ENCODE measurements at regions not wholly inside any gene's neighbourhood (a gene's known extent, or its start where the extent isn't known, plus 50 kb on each side); places are given as distances from the start of the nearest gene placed in this dataset.
"Not testable (repeated sequence)": the region's sequence is repeated elsewhere in the genome, so short reads cannot be mapped to it uniquely, and the experiment has no call there.

DNA sequence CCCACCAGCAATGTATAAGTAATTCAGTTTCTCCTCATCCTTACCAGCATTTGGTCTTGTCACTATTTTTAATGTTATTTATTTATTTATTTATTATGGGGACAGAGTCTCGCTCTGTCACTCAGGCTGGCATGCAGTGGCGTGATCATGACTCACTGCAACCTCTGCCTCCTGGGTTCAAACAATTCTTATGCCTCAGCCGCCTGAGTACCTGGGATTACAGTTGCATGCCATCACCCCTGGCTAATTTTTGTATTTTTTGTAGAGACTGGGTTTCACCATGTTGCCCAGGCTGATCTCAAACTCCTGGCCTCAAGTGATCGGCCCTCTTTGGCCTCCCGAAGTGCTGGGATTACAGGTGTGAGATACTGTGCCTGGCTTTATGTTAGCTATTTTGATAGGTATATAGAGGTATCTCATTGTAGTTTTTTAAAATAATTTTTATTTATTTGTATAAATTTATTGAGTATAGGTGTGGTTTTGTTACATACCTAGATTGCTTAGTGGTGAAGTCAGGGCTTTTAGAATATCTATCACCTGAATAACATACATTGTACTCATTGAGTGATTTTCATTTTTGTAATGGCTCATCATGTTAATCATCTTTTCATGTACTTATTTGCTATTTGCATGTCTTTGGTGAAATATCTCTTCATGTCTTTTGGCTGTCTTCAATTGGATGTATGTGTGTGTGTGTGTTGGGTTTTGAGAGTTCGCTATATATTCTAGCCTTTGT lies 53.3 kb downstream of the TANC2 start:
- intact Hi-C loops (cut with DNase I), result no loop called here
- DNase-seq (ENCODE audit: missing footprints) (no peak), ATAC-seq (no peak)

DNA sequence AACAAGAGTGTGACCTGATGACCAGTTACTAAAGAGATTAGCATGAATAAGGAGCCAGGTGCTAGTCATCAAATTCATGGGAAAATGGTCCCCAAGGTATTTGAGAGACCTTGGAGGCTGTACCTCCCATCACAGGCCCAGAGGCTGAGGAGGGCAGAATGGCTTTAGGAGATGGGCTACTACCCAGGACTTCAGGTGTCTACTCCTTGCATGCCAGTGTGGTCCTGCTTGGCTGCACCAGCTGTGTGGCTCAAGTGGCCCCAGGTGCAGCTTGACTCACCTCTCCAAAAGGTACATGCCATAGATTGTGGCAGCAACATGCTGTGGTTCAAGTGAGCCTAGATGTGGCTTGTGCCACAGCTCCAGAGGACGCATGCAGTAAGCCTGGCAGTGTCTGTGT lies 56.5 kb downstream of the TANC2 start:
- DNase-seq (ENCODE audit: missing footprints) (no peak), ATAC-seq (no peak)
- intact Hi-C loops (cut with DNase I), result no loop called here

DNA sequence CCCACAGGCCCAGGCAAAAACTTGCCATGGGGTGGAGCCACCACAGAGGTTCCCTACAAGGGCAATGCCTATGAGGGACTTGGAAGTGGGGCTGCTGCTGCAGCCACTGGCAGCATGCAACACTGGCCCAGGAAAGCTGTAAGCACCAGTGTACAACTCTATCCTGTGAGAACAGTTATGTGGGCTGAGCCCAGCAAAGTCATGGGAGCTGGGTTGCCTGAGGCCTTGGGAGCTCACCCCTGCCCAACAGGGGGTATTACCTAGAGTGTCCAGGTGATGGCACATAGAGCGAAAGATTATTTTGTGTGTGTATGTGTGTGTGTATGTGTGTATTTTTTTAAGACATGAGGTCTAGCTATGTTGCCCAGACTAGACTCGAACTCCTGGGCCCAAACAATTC lies 57.0 kb downstream of the TANC2 start:
- intact Hi-C loops (cut with DNase I), result no loop called here
- no peak for DNase-seq (ENCODE audit: missing footprints)

DNA sequence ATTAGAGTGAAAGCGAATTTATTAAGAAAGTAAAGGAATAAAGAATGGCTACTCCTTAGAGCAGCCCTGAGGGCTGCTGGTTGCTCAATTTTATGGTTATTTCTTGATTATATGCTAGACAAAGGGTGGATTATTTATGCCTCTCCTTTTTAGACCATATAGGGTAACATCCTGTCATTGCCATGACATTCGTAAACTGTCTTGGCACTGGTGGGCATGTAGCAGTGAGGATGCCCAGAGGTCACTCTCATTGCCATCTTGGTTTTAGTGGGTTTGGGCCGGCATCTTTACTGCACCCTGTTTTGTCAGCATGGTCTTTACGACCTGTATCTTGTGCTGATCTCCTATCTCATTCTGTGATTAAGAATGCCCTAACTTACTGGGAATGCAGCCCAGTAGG lies 58.2 kb downstream of the TANC2 start:
- intact Hi-C loops (cut with DNase I), result no loop called here
- DNase-seq (ENCODE audit: missing footprints) (no peak), ATAC-seq (no peak)

More for the DNA sequence above, 57.0 kb downstream of the TANC2 start:
- ATAC-seq, result no peak

DNA sequence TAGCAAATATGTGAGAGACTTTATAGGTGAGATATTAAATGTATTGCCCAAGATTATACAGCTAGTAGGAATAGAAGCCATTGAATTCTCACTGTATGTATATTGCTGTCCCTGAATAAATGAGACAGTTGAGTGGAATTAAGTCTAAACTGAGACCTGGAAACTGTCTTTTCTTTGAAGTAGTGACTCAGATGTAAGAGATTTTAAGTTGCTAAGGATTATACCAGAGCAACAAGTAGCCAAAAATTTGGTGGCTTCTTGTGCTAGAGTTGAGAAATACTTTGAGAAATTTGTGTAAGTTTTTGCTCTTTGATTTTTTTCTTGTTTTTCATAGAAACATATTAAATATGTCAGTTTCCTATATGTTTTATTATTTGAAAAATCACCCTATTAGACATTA lies 58.7 kb downstream of the TANC2 start:
- intact Hi-C loops (cut with DNase I), result no loop called here
- ATAC-seq, result no peak
- no peak for DNase-seq (ENCODE audit: missing footprints)

DNA sequence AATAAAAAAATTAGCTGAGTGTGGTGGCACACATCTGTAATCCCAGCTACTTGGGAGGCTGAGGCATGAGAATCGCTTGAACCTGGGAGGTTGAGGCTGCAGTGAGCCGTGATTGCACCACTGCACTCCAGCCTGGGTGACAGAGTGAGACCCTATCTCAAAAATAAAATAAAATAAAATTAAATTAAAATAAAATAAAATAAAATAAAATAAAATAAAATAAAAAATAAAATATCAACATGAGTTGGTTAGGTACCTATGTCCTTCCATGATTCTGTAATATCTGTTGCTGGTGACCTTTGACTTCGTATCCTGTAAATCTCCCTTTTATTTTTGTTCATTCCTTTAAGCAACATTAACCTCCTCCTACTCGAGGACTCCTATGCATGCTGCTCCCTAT lies 59.6 kb downstream of the TANC2 start:
- ATAC-seq; intact Hi-C loops (cut with DNase I); DNase-seq (ENCODE audit: missing footprints): not testable (repeated sequence)

DNA sequence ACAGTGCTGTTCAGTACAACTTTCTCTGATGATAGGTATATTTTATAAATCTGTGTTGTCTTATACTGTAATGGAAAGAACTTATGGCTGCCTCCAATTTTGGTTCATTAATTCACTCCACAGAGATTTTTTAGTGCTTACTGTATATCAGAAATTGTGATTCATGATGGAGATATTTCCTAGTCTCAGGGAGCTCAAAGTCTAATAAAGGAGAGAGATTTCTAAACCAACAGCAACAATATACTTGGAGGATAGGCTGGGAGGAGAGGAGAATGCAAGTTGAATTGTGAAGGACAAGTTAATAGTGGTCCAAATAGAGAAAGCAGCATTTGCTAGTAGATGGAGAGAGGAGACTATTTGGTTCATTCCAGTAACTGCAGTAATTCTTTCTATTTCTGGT lies 63.5 kb downstream of the TANC2 start:
- DNase-seq (ENCODE audit: missing footprints), result no peak
- intact Hi-C loops (cut with DNase I), result no loop called here
- ATAC-seq, result no peak

DNA sequence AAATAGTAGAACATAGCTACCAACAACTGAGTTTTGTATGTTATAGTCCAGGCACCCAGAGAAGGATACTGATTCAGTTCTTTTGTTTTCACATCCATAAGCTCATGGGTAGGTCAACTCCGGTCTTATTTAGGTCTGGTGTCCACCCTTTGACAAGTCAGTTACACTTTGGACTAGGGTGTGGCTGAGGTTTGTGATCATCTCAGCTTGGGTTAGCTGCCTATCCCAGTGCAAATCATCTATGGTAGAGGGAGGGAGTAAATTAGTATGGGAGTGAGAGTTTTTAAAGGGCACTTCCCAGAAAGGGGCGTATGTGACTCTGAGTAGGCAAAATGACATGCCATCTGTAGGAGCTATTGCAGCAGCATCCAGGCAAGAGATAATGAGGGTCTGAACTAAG lies 66.1 kb downstream of the TANC2 start:
- DNase-seq (ENCODE audit: missing footprints) (no peak), ATAC-seq (no peak)
- intact Hi-C loops (cut with DNase I), result no loop called here

DNA sequence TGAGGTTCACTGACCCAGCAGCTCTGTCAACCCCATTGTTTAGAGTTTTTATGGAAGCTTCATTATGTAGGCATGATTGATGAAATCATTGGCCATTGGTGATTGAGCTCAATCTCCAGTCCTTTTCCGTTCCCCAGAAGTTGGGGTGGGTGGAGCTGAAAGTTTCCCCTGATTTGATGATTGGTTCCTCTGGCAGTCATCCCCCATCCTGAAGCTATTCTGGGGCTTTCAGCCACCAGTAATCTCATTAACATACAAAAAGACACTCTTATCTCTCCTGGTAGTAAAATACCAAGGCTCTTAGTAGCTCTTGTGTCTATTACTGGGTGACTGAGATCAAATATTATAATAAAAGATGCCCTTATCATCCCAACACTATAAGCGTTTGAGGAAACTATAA lies 67.1 kb downstream of the TANC2 start:
- intact Hi-C loops (cut with DNase I), result no loop called here
- ATAC-seq, result no peak

DNA sequence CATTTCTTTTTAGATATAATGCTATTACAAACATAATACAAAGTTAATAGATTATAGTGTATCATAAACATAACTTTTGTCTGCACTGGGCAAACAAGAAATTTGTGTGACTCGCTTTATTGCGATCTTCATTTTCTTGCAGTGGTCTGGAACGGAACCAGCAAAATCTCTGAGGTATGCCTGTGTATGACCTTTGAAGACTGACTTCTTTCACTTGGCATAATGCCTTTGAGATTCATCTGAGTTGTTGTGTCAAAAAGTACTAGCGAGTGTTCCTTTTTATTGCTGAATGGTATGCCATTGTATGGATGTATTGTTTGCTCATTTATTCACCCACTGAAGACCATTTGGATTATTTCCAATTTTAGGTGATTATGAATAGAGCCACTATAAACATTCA lies 69.2 kb downstream of the TANC2 start:
- ATAC-seq (no peak), DNase-seq (ENCODE audit: missing footprints) (no peak)
- intact Hi-C loops (cut with DNase I), result no loop called here

More for the DNA sequence above, 67.1 kb downstream of the TANC2 start:
- DNase-seq (ENCODE audit: missing footprints), result no peak

DNA sequence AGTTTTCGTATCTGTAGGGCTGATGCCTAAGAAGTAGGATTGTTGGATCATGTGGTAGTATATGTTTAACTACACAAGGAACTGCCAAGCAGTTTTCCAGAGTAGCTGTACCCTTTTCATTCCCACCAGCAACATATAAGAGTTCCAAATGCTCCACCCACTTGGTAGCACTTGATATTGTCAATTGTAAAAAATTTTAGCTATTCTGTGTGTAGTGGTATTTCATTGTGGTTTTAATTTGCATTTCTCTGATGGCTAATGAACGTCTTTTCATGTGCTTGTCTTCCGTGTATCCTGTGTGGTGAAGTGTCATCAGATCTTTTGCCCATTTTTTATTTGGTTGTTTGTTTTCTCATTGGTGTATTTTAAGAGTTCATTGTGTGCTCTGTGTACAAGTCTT lies 69.7 kb downstream of the TANC2 start:
- ATAC-seq, result no peak
- intact Hi-C loops (cut with DNase I), result no loop called here
- no peak for DNase-seq (ENCODE audit: missing footprints)

DNA sequence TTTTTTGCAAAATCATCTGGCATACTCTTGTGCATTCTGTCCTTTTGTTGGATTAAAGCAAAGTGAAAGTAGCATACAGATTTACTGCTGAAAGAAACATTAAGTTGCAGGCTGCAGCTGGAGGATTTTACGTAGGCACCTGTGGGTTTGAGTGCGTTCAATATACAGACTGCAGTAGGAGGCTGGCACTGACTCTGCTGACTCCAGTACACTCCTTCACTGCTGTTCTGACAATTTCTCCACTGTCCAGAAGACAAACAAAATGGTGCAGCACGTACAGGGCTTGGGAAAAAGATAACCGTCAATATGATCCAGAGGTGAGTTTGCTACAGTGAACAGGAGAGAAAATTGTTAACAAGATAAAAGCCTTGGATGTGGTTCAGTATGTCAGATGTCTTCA lies 73.3 kb downstream of the TANC2 start:
- no peak for ATAC-seq

DNA sequence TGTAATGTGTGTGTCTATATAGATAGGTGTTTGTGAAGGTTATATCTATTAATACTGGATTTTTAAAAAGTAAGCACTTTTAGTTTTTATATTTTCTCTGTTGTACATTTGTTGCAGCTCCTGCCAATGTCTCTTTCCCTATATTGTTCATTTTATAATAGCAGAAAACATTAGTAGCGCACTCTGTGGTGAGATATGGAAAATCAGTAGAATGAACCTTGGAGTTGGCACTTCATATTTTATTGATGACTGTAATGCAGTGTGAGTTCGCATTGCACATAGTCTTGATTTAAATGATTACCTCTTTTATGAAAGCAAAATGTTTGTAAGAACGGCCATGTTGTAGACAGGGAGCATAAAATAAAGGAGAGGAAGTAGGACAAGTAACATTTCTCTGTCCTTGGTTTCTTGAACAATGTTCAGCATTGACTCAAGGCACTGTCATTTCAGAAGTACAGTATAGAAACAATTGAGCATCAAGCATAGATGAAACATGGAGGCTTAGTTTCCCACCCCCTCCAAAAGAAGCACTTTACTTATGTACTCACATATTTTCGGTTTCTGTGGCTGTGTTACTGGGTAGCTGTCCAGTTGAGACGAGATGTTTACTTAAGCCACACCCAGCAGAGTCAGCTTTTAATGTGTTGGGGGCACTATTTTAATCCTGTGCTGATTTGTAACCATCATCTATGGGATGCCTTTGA lies 74.0 kb downstream of the TANC2 start:
- no peak for ATAC-seq
- intact Hi-C loops (cut with DNase I), result no loop called here
- DNase-seq (ENCODE audit: missing footprints), result no peak

More for the DNA sequence above, 73.3 kb downstream of the TANC2 start:
- no peak for DNase-seq (ENCODE audit: missing footprints)
- intact Hi-C loops (cut with DNase I), result no loop called here

DNA sequence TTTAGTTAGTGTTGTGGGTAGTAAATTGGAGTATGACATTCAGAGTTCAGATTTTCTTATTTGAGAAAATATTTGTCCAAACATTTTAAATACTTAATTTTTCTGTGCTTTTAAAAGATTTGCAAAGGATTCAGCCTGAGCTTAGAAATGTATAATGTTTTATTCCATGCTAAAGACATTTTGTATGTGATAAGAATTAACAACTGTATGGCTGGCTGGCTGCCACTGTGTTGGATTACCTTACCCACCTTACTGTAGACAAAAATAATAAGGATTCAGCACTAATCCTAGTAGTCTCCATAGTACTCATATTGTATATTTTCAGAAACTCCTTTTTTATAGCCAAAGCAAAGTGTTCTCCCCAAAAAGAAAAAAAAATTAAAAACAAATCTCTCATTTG lies 74.8 kb downstream of the TANC2 start:
- intact Hi-C loops (cut with DNase I), result no loop called here
- DNase-seq (ENCODE audit: missing footprints), result no peak
- ATAC-seq, result no peak

DNA sequence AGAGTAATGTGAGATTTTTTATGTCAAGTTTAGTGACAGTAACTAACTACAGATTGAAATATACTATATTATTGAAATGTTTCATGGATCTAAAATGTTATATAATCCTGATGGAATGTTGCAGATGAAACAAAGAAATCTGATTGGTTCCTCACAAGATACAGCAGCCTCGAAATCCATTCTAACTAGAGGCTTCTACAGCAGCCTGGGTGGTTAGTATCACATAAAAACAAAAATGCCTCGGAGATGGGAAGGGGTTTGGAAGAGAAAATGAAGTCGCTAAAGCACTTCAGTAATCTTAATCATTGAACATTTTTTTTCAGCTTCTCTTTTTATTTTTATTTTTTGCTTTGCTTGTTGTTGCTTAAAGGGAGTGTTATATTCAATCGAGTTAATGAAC lies 75.2 kb downstream of the TANC2 start:
- intact Hi-C loops (cut with DNase I), result no loop called here
- no peak for DNase-seq (ENCODE audit: missing footprints)
- no peak for ATAC-seq

DNA sequence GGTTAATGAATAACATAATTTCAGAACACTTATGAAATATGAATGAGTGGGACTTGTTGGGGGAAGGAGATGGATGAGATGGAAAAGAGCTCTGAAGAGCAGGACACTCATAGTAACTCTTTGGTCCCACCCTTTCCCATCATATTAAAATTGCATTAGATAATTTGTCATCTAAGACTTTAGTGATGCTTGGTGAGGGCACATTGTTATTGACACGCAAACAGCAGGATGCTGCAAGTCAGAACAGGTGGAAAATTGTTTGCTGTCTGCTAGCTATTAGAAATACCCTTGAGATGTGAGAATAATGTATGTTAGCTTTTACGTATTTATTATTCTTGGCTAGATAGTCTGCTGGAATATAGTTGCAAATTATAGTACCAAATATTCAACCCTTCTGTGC lies 75.7 kb downstream of the TANC2 start:
- no peak for ATAC-seq
- intact Hi-C loops (cut with DNase I), result no loop called here
- DNase-seq (ENCODE audit: missing footprints), result no peak

DNA sequence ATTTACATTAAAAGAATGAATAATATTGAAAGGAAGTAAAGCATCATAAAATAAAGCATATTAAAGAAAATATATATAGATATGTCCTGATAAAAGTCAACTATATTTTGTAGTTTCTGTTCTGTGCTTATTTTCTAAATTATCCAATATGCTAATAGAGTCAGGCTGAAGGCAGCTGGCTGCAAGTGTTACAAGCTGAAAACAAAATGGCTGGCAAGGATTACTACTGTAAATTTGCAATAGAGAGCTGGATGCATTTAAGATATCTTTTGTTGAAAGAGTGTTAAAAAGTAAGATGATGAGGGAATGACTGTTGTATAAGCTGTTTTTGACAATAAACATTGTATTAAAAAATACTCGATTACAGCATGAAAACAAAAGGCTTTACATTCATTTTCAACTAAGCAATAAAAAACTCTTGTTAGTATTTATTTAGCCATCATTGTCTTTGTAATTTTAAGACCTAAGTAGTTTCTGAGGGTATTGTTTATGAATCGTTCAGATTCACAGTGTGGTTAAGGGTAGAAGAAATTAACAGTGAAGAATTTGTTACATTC lies 76.3 kb downstream of the TANC2 start:
- ATAC-seq (no peak), DNase-seq (ENCODE audit: missing footprints) (no peak)
- intact Hi-C loops (cut with DNase I), result no loop called here

DNA sequence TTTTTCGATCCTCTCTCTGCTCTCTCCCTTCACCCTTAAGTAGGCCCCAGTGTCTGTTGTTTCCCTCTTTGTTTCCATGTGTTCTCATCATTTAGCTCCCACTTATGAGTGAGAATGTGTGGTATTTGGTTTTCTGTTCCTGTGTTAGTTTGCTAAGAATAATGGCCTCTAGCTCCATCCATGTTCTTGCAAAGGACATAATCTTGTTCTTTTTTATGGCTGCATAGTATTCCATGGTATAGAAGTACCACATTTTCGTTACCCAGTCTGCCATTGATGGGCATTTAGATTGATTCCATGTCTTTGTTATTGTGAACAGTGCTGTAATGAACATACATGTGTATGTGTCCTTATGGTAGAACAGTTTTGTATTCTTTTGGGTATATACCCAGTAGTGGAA lies 91.5 kb downstream of the TANC2 start:
- DNase-seq (ENCODE audit: missing footprints); ATAC-seq; intact Hi-C loops (cut with DNase I): not testable (repeated sequence)

DNA sequence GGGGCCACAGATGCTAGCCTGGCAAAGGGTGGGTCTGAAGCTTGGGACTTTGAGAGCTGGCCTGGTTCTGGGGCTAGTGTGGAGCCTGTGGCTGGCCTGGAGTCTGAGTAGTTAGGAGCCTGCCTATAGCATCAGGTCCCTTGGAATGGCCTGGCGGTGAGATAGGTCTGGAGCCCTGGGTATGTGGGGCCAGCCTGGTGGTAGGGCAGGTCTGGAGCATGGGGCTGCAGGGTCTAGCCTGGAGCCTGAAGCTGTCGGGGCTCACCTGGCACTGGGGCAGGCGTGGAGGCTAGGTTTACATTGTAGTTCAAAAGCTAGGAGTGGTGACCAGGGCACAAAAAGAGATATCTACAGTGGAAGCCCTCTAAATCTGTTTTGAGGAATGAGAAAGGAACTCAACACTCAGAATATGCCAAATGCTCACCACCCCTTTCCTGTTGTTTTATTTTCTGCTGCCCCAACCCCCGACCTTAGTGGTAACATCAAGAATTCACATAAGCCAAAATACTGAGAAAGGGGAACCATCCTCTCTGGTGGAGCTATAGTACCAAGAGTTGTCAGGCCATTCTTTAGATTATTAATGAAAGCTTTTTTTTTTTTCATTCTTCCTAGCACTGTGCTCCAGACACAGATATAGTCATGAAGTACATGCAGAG lies 100.3 kb downstream of the TANC2 start:
- ATAC-seq, result no peak

DNA sequence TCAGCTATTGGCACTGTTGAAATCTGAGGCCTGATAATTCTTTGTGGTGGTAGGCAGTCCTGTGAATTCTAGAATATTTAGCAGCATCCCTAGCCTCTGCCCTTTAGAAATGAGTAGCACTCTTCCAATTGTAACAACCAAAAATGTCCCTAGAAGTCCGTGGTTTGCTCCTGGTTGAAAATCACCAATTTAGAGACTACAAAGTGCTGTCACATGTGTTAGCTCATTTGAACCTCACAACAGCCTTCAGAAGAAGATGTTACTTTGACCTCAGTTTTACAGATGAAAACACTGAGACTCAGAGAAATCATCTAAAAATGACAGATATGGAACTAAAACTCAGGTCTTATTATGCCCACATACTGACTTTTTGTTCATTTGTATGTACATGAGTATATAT lies 103.2 kb downstream of the TANC2 start:
- intact Hi-C loops (cut with DNase I), result no loop called here
- DNase-seq (ENCODE audit: missing footprints) (no peak), ATAC-seq (no peak)

More for the DNA sequence above, 100.3 kb downstream of the TANC2 start:
- no peak for DNase-seq (ENCODE audit: missing footprints)
- intact Hi-C loops (cut with DNase I), result no loop called here
